Heart left ventricle (tissue), 13 donors: ENCODE measurements at regions not wholly inside any gene's neighbourhood (a gene's known extent, or its start where the extent isn't known, plus 50 kb on each side); places are given as distances from the start of the nearest gene placed in this dataset.

Experiments
- POLR2A ChIP-seq, 2 donors: fragments of 450-650 bp; IDR thresholded peaks; one replicate each; pipeline ENCODE4 v1.6.1; 2017; ENCODE audit warnings: antibody characterized with exemption in 2 of 2, mild to moderate bottlenecking in 2 of 2, moderate library complexity in 2 of 2
- TF ChIP-seq, protein P1 (sequence below), 12 donors: fragments of 200-600 bp; sonication (generic) in 4 of 12; IDR thresholded peaks; one replicate each; pipeline versions ENCODE4 v1.5.0 to v1.8.0; 2018 to 2022; ENCODE audit warnings: antibody characterized with exemption in 12 of 12, mild to moderate bottlenecking in 5 of 12
- donor health status: ischemic (EF 13 %, LVEDD 7.1; RV severe dilation, severe dysfunction).
- donor health status: DM: no; HTN: yes; CAD: no.
- donor health status: DM: no; HTN: no; CAD: no.
- donor health status: ischemic (EF 25% LVEDD 6.9; RV normal size, moderate dysfunction).
- donor health status: ischemic (EF 25% LVEDD 5.7; RV mildly dilated, moderate dysfunction).
- donor health status: ischemic (EF 35%, LVEDD 5.7; RV mildly dilated, moderate dysfunction).
- donor health status: nonischemic (EF 11% LVEDD 7.7; RV severe dilation, severe dysfunction).
- donor health status: DM: yes; HTN: yes; CAD: no.
- donor health status: PGD.
- donor health status: ischemic (EF 29% LVEDD 5.4; RV normal size, mild dysfunction).
- donor health status: nonischemic (EF 23%, LVEDD 6.1; RV moderate dilation, normal function).

GRCh38 chr7:156556083-156556482 lies 84.5 kb upstream of the RNF32 start:
- TF ChIP-seq, protein P1, sequence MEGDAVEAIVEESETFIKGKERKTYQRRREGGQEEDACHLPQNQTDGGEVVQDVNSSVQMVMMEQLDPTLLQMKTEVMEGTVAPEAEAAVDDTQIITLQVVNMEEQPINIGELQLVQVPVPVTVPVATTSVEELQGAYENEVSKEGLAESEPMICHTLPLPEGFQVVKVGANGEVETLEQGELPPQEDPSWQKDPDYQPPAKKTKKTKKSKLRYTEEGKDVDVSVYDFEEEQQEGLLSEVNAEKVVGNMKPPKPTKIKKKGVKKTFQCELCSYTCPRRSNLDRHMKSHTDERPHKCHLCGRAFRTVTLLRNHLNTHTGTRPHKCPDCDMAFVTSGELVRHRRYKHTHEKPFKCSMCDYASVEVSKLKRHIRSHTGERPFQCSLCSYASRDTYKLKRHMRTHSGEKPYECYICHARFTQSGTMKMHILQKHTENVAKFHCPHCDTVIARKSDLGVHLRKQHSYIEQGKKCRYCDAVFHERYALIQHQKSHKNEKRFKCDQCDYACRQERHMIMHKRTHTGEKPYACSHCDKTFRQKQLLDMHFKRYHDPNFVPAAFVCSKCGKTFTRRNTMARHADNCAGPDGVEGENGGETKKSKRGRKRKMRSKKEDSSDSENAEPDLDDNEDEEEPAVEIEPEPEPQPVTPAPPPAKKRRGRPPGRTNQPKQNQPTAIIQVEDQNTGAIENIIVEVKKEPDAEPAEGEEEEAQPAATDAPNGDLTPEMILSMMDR (IDR thresholded peaks at IDR 0.05), result no peak
- TF ChIP-seq POLR2A (IDR thresholded peaks at IDR 0.05), result no peak
